ENCODE measurements at regions not wholly inside any gene's neighbourhood (a gene's known extent, or its start where the extent isn't known, plus 50 kb on each side); places are given as distances from the start of the nearest gene placed in this dataset.
"Not testable (repeated sequence)": the region's sequence is repeated elsewhere in the genome, so short reads cannot be mapped to it uniquely, and the experiment has no call there.

DNA sequence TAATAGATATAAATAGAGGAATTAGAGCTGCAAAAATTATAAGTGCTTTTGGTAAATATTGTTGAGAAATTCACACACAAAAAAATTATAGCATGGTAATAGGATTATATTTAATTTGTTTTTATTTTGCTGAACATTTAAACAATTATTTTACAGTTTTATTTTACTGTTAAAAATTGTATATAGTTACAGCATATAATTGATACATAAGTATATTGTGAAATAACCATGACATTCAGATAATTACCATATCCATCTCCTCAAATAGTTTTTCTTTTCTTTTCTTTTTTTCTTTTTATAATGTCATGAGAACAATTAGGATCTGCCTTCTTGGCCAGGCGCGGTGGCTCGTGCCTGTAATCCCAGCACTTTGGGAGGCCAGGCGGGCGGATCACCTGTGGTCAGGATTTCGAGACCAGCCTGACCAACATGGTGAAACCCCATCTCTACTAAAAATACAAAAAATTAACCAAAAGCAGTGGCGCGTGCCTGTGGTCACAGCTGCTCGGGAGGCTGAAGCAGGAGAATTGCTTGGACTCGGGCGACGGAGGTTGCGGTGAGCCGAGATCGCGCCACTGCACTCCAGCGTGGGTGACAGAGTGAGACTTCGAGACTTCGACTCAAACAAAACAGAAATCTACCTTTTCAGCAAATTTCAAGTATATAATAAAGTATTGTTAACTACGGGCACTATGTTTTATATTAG, 654.2 kb downstream of the TENT5A start:
- POLR2A ChIA-PET (ENCODE audit: low non-redundant PET): no interaction called here

DNA sequence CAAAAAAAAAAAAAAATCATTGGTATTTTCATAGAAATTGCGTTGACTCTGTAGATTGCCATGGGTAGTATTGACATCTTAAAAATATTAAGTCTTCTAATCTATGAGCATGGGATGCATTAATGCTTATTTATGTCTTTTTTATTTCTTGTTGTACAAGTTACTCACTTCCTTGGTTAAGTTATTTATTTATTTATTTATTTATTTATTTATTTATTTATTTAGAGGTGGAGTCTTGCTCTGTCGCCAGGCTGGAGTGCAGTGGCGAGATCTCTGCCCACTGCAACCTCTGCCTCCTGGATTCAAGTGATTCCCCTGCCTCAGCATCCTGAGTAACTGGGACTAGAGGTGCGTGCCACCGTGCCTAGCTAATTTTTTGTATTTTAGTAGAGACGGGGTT, 656.0 kb downstream of the TENT5A start:
- H3K27me3 ChIP-seq (replicated peaks; ENCODE audit: insufficient read depth, low read depth, low read length, poor library complexity); CTCF ChIA-PET; H3K4me3 ChIP-seq (ENCODE audit: low read depth, low read length, poor library complexity, severe bottlenecking); H3K36me3 ChIP-seq (ENCODE audit: insufficient read depth, low read length, poor library complexity, severe bottlenecking); DNase-seq (ENCODE audit: low spot score); intact Hi-C loops (cut with micrococcal nuclease; ENCODE audit: unreplicated experiment); BruUV-seq (replicated peaks); H3K4me1 ChIP-seq (ENCODE audit: insufficient read depth, low read length, poor library complexity, severe bottlenecking); H3K9me3 ChIP-seq (ENCODE audit: low read depth, low read length, poor library complexity, severe bottlenecking); POLR2A ChIA-PET (ENCODE audit: low non-redundant PET); H3K27ac ChIP-seq (ENCODE audit: low read depth, low read length, poor library complexity, severe bottlenecking): not testable (repeated sequence)

More for the DNA sequence above, 654.2 kb downstream of the TENT5A start:
- Histone ChIP-seq H3K9me3 (ENCODE audit: low read depth, low read length, poor library complexity, severe bottlenecking) (peaks cover 7% of the 10 kb centered on the region), H3K4me1 (ENCODE audit: insufficient read depth, low read length, poor library complexity, severe bottlenecking) (no peaks in the 10 kb centered on the region), H3K27ac (ENCODE audit: low read depth, low read length, poor library complexity, severe bottlenecking) (no peak overlapping the region), H3K27me3 (replicated peaks; ENCODE audit: insufficient read depth, low read depth, low read length, poor library complexity) (no peaks in the 10 kb centered on the region), H3K36me3 (ENCODE audit: insufficient read depth, low read length, poor library complexity, severe bottlenecking) (no peaks in the 10 kb centered on the region), H3K4me3 (ENCODE audit: low read depth, low read length, poor library complexity, severe bottlenecking) (no peak overlapping the region)
- intact Hi-C loops (cut with micrococcal nuclease; ENCODE audit: unreplicated experiment): no loop called here
- TF ChIP-seq, protein P1, sequence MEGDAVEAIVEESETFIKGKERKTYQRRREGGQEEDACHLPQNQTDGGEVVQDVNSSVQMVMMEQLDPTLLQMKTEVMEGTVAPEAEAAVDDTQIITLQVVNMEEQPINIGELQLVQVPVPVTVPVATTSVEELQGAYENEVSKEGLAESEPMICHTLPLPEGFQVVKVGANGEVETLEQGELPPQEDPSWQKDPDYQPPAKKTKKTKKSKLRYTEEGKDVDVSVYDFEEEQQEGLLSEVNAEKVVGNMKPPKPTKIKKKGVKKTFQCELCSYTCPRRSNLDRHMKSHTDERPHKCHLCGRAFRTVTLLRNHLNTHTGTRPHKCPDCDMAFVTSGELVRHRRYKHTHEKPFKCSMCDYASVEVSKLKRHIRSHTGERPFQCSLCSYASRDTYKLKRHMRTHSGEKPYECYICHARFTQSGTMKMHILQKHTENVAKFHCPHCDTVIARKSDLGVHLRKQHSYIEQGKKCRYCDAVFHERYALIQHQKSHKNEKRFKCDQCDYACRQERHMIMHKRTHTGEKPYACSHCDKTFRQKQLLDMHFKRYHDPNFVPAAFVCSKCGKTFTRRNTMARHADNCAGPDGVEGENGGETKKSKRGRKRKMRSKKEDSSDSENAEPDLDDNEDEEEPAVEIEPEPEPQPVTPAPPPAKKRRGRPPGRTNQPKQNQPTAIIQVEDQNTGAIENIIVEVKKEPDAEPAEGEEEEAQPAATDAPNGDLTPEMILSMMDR (conservative IDR thresholded peaks at IDR 0.05; ENCODE audit: low read depth, low read length): no peak
- no peak for TF ChIP-seq EZH2 (IDR thresholded peaks at IDR 0.05; ENCODE audit: borderline replicate concordance, low read depth, low read length, poor library complexity, severe bottlenecking)
- no peak for DNase-seq (ENCODE audit: low spot score)
- CTCF ChIA-PET: no interaction called here
- no TSS peak for BruUV-seq (replicated peaks)

DNA sequence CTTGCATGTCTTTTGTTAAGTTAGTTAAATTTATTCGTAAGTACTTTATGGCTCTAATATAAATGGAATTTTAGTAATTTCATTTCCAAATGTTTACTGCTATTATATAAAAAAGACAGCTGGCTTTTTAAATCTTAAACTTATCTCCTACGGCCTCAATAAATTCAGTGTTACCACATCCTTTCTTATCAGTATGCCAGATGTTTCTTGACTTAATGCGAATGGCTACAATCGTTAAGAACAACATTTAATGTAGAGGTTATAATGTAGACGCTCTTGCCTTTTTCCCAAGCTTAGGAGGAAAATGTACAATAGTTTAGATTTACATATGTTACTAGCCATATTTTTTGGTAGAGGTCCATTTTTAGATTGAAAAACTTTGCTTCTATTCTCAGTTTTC, 659.4 kb downstream of the TENT5A start:
- H3K27me3 ChIP-seq (replicated peaks; ENCODE audit: insufficient read depth, low read depth, low read length, poor library complexity): no peaks in the 10 kb centered on the region
- no TSS peak for BruUV-seq (replicated peaks)
- H3K9me3 ChIP-seq (ENCODE audit: low read depth, low read length, poor library complexity, severe bottlenecking): peaks cover 7% of the 10 kb centered on the region
- no peak for DNase-seq (ENCODE audit: low spot score)
- H3K4me3 ChIP-seq (ENCODE audit: low read depth, low read length, poor library complexity, severe bottlenecking): no peak overlapping the region
- TF ChIP-seq, protein P1 (conservative IDR thresholded peaks at IDR 0.05; ENCODE audit: low read depth, low read length): no peak
- H3K36me3 ChIP-seq (ENCODE audit: insufficient read depth, low read length, poor library complexity, severe bottlenecking): no peaks in the 10 kb centered on the region
- ChIA-PET CTCF (no interaction called here), POLR2A (ENCODE audit: low non-redundant PET) (no interaction called here)
- H3K27ac ChIP-seq (ENCODE audit: low read depth, low read length, poor library complexity, severe bottlenecking): no peak overlapping the region
- intact Hi-C loops (cut with micrococcal nuclease; ENCODE audit: unreplicated experiment): no loop called here
- H3K4me1 ChIP-seq (ENCODE audit: insufficient read depth, low read length, poor library complexity, severe bottlenecking): no peaks in the 10 kb centered on the region

DNA sequence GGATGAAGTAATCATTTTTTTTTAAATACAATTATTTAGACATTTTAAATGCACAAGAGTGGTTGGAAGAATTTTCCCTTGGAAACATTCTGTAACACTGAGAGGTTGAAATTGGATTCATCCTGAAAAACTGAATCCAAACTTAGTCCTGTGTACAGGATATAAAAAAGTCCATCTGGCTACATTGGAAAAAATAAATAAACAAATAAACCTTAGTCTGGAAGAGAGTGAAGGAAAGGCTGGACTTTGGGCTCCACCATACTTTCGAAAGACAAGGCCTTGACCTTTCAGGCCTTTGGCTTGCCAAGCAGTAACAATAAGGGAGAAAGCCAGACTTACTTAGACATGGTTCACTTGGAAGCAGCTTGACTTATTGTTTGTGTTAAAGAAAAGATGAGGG, 664.3 kb downstream of the TENT5A start:
- Histone ChIP-seq H3K27me3 (replicated peaks; ENCODE audit: insufficient read depth, low read depth, low read length, poor library complexity) (no peaks in the 10 kb centered on the region), H3K36me3 (ENCODE audit: insufficient read depth, low read length, poor library complexity, severe bottlenecking) (no peaks in the 10 kb centered on the region), H3K27ac (ENCODE audit: low read depth, low read length, poor library complexity, severe bottlenecking) (no peak overlapping the region), H3K4me3 (ENCODE audit: low read depth, low read length, poor library complexity, severe bottlenecking) (no peak overlapping the region), H3K9me3 (ENCODE audit: low read depth, low read length, poor library complexity, severe bottlenecking) (no peaks in the 10 kb centered on the region), H3K4me1 (ENCODE audit: insufficient read depth, low read length, poor library complexity, severe bottlenecking) (no peaks in the 10 kb centered on the region)
- ChIA-PET CTCF (no interaction called here), POLR2A (ENCODE audit: low non-redundant PET) (no interaction called here)
- intact Hi-C loops (cut with micrococcal nuclease; ENCODE audit: unreplicated experiment): no loop called here
- no peak for DNase-seq (ENCODE audit: low spot score)
- TF ChIP-seq EZH2 (IDR thresholded peaks at IDR 0.05; ENCODE audit: borderline replicate concordance, low read depth, low read length, poor library complexity, severe bottlenecking): no peak
- TF ChIP-seq, protein P1 (conservative IDR thresholded peaks at IDR 0.05; ENCODE audit: low read depth, low read length): no peak
- BruUV-seq (replicated peaks): no TSS peak
